Calu3 (cell line): ENCODE measurements at regions not wholly inside any gene's neighbourhood (a gene's known extent, or its start where the extent isn't known, plus 50 kb on each side); places are given as distances from the start of the nearest gene placed in this dataset.
"Not testable (repeated sequence)": the region's sequence is repeated elsewhere in the genome, so short reads cannot be mapped to it uniquely, and the experiment has no call there.

Experiments used
- BruUV-seq: library from RNA; stranded (reverse); fragments of 400-500 nt; replicated peaks from 2 replicates; lab custom pipeline; 2021; lab: Mats Ljungman, UMichigan
- CTCF ChIA-PET: fragments of 300-600 bp; sonication (Branson Sonifier 250); formaldehyde crosslinking; loops from one replicate; lab custom pipeline; 2022; ENCODE audit warnings: antibody characterized with exemption; lab: Charles Lee
- DNase-seq: peaks from one replicate; pipeline ENCODE4 v3.0.0; 2022
- H3K27ac Mint-ChIP-seq: one replicate; pipeline ENCODE4 v1.8.0; 2022; ENCODE audit warnings: mixed read lengths; ENCODE audit not compliant: unreplicated experiment
- H3K27me3 Mint-ChIP-seq: one replicate; pipeline ENCODE4 v1.8.0; 2022; ENCODE audit warnings: mixed read lengths; ENCODE audit not compliant: unreplicated experiment
- H3K36me3 Mint-ChIP-seq: one replicate; pipeline ENCODE4 v1.8.0; 2022; ENCODE audit warnings: mild to moderate bottlenecking, moderate library complexity, mixed read lengths; ENCODE audit not compliant: insufficient read depth, unreplicated experiment
- H3K4me1 Mint-ChIP-seq: one replicate; pipeline ENCODE4 v1.8.0; 2022; ENCODE audit warnings: mild to moderate bottlenecking, low read depth, mixed read lengths; ENCODE audit not compliant: unreplicated experiment
- H3K4me3 Mint-ChIP-seq: one replicate; pipeline ENCODE4 v1.8.0; 2022; ENCODE audit warnings: mild to moderate bottlenecking, low read depth, moderate library complexity, mixed read lengths; ENCODE audit not compliant: unreplicated experiment
- H3K9me3 Mint-ChIP-seq: one replicate; pipeline ENCODE4 v1.8.0; 2022; ENCODE audit warnings: low read depth, mixed read lengths; ENCODE audit not compliant: unreplicated experiment
- intact Hi-C: fragments of 100-400 bp; cut with micrococcal nuclease; formaldehyde crosslinking; loops from one replicate; pipeline ENCODE4 v1.10.0; 2022; ENCODE audit not compliant: unreplicated experiment
- TF ChIP-seq, protein P1 (sequence below): fragments of 200-600 bp; IDR thresholded peaks from one replicate; pipeline ENCODE4 v1.8.0; 2022; ENCODE audit warnings: antibody characterized with exemption; ENCODE audit not compliant: unreplicated experiment

DNA sequence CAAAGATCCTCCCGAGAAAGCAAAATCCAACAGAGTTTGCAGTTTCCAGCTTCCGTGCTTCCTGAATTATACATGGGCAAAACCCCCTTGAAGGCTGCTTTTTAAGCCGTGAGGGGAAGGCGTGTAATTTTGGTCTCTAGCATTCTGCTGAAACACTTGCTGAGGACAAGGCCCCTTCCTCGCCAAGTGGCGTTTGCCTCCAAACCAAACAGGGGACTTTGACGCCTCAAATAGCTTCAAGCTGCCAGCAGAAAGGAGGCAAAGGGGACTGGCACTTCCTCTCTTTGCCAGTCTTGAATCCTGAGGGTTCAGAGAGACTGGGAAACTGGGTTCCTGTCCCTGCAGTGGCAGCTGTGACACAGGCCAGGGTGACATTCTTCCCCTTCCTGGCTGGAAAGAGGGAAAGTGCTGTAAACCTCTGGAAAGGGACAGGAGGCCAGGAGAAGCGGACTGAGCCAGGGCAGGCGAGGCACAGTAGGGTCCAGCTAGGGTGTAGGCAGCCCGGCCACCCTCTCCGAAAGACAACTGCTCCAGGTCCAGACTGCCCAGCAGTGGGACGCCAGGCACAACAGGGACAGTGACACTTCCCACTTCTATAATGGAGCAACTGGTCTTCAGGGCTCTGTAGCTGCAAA, 96.2 kb upstream of the MED13L start:
- intact Hi-C loops = no loop called here
- Mint-ChIP-seq H3K9me3 (peaks cover 9% of the 10 kb centered on the region), H3K36me3 (no peaks in the 10 kb centered on the region), H3K4me1 (peaks cover 4% of the 10 kb centered on the region), H3K27ac (no peak overlapping the region), H3K27me3 (no peaks in the 10 kb centered on the region), H3K4me3 (no peak overlapping the region)
- CTCF ChIA-PET = interaction anchor here (0.7 kb wide), 1 partner anchor 68 kb away, joined by 5 read pairs; no protein-coding TSS in a partner anchor
- no peak for DNase-seq
- TF ChIP-seq, protein P1, sequence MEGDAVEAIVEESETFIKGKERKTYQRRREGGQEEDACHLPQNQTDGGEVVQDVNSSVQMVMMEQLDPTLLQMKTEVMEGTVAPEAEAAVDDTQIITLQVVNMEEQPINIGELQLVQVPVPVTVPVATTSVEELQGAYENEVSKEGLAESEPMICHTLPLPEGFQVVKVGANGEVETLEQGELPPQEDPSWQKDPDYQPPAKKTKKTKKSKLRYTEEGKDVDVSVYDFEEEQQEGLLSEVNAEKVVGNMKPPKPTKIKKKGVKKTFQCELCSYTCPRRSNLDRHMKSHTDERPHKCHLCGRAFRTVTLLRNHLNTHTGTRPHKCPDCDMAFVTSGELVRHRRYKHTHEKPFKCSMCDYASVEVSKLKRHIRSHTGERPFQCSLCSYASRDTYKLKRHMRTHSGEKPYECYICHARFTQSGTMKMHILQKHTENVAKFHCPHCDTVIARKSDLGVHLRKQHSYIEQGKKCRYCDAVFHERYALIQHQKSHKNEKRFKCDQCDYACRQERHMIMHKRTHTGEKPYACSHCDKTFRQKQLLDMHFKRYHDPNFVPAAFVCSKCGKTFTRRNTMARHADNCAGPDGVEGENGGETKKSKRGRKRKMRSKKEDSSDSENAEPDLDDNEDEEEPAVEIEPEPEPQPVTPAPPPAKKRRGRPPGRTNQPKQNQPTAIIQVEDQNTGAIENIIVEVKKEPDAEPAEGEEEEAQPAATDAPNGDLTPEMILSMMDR = no peak
- no TSS peak for BruUV-seq

DNA sequence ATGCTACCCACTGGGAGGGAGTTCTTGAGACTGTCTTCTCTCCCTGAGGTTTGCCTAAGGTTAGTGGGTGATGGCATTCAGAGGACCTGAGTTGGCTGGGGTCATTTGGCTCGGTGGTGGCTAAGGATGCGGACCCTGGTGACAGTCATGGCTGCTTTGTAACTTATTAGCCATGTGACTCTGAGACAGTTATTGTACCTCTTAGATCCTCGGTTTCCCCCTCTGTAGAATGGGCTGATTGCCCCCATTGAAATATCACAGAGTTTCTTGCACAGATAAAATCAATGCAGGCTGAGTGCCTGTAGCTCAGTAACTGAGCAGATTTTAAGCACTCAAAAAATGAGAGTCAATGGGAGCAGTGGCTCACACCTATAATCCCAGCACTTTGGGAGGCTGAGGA, 96.7 kb upstream of the MED13L start:
- CTCF ChIA-PET = interaction anchor here (0.7 kb wide), 1 partner anchor 69 kb away, joined by 5 read pairs; no protein-coding TSS in a partner anchor
- H3K9me3 Mint-ChIP-seq = peaks cover 9% of the 10 kb centered on the region
- H3K36me3 Mint-ChIP-seq = no peaks in the 10 kb centered on the region
- DNase-seq = no peak
- peaks cover under 1% of the 10 kb centered on the region for H3K27me3 Mint-ChIP-seq
- H3K4me1 Mint-ChIP-seq = no peaks in the 10 kb centered on the region
- no TSS peak for BruUV-seq
- TF ChIP-seq, protein P1 = no peak
- no peak overlapping the region for H3K4me3 Mint-ChIP-seq
- no peak overlapping the region for H3K27ac Mint-ChIP-seq
- intact Hi-C loops = no loop called here

DNA sequence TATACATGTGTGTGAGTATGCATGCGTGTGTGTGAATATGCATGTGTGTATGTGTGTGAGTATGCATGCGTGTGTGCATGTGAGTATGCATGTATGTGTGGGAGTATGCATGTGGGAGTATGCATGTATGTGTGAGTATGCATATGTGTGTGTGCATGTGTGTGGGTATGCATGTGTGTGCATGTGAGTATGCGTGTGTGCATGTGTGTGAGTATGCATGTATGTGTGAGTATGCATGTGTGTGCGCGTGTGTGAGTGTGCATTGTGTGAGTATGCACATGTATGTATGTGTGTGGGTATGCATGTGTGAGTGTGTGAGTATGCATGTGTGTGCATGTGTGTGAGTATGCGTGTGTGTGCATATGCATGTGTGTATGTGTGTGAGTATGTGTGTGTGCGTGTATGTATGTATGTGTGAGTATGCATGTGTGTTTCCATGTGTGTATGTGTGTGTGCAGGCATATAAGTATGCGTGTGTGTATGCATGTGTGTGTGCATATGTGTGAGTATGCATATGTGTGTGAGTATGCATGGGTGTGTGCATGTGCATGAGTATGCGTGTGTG, 97.9 kb upstream of the MED13L start:
- Mint-ChIP-seq H3K36me3 (no peaks in the 10 kb centered on the region), H3K27ac (no peak overlapping the region), H3K4me1 (no peaks in the 10 kb centered on the region), H3K4me3 (no peak overlapping the region), H3K9me3 (peaks cover 9% of the 10 kb centered on the region), H3K27me3 (peaks cover 12% of the 10 kb centered on the region)
- TF ChIP-seq, protein P1 = no peak
- BruUV-seq = no TSS peak
- no peak for DNase-seq
- CTCF ChIA-PET = no interaction called here
- intact Hi-C loops = no loop called here

DNA sequence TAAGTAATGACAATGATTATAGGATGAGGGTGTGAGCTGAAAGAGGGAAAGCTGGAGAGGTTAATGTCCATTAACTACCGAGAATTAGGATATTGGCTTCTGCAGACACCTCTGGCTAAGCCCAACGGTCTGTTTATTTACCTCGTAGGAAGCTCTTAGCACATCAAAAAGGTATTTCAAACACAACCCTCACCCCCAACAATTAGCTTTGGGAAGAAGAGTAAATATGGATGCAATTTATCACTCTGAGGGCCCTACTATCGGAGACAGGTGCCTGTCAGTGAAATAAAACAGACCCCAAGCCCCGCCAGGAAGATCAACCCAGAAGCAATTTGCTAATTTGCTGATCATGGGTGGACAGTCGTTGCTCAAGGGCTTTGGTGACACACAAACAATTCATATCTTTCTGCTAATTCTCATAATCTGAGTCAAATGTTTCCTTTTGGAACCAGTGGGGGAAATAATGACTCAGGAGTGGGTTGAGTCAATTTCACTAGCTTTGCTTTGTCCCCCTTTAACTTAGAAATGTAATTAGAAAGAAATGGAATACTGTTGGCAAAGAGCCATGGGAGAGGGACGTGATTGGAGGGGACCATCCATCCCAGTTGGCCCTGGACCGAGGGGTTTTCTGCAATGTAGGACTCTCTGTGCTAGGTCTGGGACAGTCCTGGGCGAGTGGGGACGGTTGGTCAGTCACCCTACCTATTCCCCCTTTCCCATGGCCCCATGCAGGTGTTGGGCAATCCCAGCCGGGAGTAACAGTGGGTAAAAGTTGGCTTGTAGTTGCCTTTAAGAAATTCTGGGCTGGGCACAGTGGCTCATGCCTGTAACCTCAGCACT, 99.1 kb upstream of the MED13L start:
- DNase-seq = no peak
- H3K27ac Mint-ChIP-seq = no peak overlapping the region
- CTCF ChIA-PET = interaction anchor here (0.7 kb wide), 1 partner anchor 220 kb away, joined by 3 read pairs; no protein-coding TSS in a partner anchor
- peaks cover 9% of the 10 kb centered on the region for H3K9me3 Mint-ChIP-seq
- H3K4me1 Mint-ChIP-seq = peaks cover under 1% of the 10 kb centered on the region
- BruUV-seq = no TSS peak
- H3K36me3 Mint-ChIP-seq = no peaks in the 10 kb centered on the region
- TF ChIP-seq, protein P1 = no peak
- peaks cover 24% of the 10 kb centered on the region for H3K27me3 Mint-ChIP-seq
- intact Hi-C loops = no loop called here
- no peak overlapping the region for H3K4me3 Mint-ChIP-seq

DNA sequence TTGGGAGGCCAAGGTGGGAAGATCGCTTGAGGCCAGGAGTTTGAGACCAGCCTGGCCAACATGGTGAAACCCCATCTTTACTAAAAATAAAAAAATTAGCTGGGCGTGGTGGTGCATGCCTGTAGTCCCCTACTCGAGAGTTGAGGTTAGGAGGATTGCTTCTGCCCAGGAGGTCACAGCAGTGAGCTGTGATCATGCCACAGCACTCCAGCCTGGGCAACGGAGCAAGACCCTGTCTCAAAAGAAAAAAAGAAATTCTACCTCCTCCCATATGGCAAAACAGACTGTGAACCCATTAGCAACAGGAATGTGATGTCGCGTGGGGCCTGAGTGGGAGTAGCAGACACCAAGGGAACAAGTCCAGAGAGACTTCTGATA, 99.7 kb upstream of the MED13L start:
- intact Hi-C loops, BruUV-seq, H3K4me1 Mint-ChIP-seq: not testable (repeated sequence)

More for the DNA sequence above, 99.7 kb upstream of the MED13L start:
- H3K27ac Mint-ChIP-seq, H3K9me3 Mint-ChIP-seq, DNase-seq, H3K4me3 Mint-ChIP-seq, H3K36me3 Mint-ChIP-seq, CTCF ChIA-PET: not testable (repeated sequence)
- H3K27me3 Mint-ChIP-seq = peaks cover 30% of the 10 kb centered on the region
